Parathyroid adenoma (tissue), 2 donors: ENCODE measurements at regions not wholly inside any gene's neighbourhood (a gene's known extent, or its start where the extent isn't known, plus 50 kb on each side); places are given as distances from the start of the nearest gene placed in this dataset.

ENCODE experiments used
- H2AFZ ChIP-seq: fragments of 300-600 bp; sonication (generic); one replicate; pipeline ENCODE4 v1.7.0; 2017; ENCODE audit warnings: antibody characterized with exemption, mild to moderate bottlenecking
- H3K27ac ChIP-seq: fragments of 300-600 bp; sonication (generic); one replicate; pipeline ENCODE4 v1.7.0; 2017
- H3K27me3 ChIP-seq: fragments of 300-600 bp; sonication (generic); one replicate; pipeline ENCODE4 v1.7.0; 2017; ENCODE audit warnings: low read length; ENCODE audit not compliant: control insufficient read depth, insufficient read depth
- H3K36me3 ChIP-seq: fragments of 300-600 bp; sonication (generic); one replicate; pipeline ENCODE4 v1.7.0; 2017; ENCODE audit warnings: low read length; ENCODE audit not compliant: control insufficient read depth, insufficient read depth
- H3K4me1 ChIP-seq: fragments of 300-600 bp; sonication (generic); one replicate; pipeline ENCODE4 v1.7.0; 2017; ENCODE audit warnings: control low read depth
- H3K4me2 ChIP-seq: fragments of 300-600 bp; sonication (generic); one replicate; pipeline ENCODE4 v1.7.0; 2017; ENCODE audit warnings: low read length
- H3K4me3 ChIP-seq: fragments of 300-600 bp; sonication (generic); one replicate; pipeline ENCODE4 v1.7.0; 2017; ENCODE audit warnings: low read depth, low read length
- H3K79me2 ChIP-seq: fragments of 300-600 bp; sonication (generic); one replicate; pipeline ENCODE4 v1.7.0; 2017; ENCODE audit warnings: control low read depth
- H3K9ac ChIP-seq: fragments of 300-600 bp; sonication (generic); one replicate; pipeline ENCODE4 v1.7.0; 2017; ENCODE audit warnings: mild to moderate bottlenecking
- H3K9me3 ChIP-seq: fragments of 300-600 bp; sonication (generic); one replicate; pipeline ENCODE4 v1.7.0; 2017; ENCODE audit warnings: low read length; ENCODE audit not compliant: control insufficient read depth
- CTCF ChIP-seq: fragments of 300-600 bp; sonication (generic); IDR thresholded peaks from one replicate; pipeline ENCODE4 v1.7.0; 2017; ENCODE audit warnings: antibody characterized with exemption, mild to moderate bottlenecking
- donor health status: primary hyperparathyroidism.

DNA sequence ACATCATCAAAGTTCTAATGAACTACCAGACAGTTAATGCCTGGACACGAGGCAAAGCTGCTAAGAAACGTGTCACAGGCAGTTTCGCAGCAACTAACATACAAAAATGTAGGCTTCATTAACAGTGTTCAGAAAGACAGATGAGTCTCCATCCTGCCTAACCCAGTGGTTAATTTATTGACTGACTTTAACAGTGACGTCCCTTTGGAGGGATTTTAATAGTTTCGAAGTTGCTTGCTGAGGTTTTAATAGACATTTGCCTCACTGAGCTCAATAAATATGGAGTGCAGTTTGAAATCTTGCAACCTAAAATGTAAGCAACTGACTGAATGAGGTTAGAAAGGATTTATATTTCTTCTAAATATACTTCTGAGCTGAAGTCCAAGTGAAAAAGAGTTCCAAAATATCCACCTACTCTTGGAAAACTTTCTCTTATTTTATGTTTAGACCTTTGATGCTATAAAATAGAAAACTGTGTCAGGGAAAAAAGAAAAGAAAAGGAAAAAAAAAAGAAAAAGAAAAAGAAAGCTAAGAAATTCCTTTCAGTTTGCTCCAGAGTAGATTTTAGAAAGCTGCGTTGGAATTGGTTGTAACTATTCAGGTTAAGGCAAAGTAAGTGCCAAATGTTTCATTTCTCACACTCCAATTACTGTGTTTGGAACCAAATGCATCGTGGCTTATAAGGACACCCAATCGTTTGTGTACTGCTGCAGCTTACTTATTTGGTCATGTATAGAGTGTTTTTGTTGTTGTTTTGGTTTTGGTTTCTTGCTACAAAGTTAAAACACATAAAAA lies 2016.6 kb downstream of the MAT2B start:
- no peaks in the 10 kb centered on the region for H3K9me3 ChIP-seq
- no peak overlapping the region for H3K4me2 ChIP-seq
- no peak overlapping the region for H2AFZ ChIP-seq
- no peaks in the 10 kb centered on the region for H3K4me1 ChIP-seq
- H3K27ac ChIP-seq: no peak overlapping the region
- no peak overlapping the region for H3K9ac ChIP-seq
- no peak for TF ChIP-seq CTCF
- H3K36me3 ChIP-seq: no peaks in the 10 kb centered on the region
- H3K4me3 ChIP-seq: no peak overlapping the region
- no peaks in the 10 kb centered on the region for H3K79me2 ChIP-seq
- no peaks in the 10 kb centered on the region for H3K27me3 ChIP-seq

GRCh38 chr5:165525271-165525670 lies 2019.9 kb downstream of the MAT2B start:
- H2AFZ ChIP-seq: no peak overlapping the region
- TF ChIP-seq CTCF: no peak
- no peak overlapping the region for H3K4me2 ChIP-seq
- H3K79me2 ChIP-seq: no peaks in the 10 kb centered on the region
- H3K9ac ChIP-seq: no peak overlapping the region
- H3K9me3 ChIP-seq: no peaks in the 10 kb centered on the region
- H3K4me1 ChIP-seq: no peaks in the 10 kb centered on the region
- H3K27ac ChIP-seq: no peak overlapping the region
- no peak overlapping the region for H3K4me3 ChIP-seq
- no peaks in the 10 kb centered on the region for H3K36me3 ChIP-seq
- H3K27me3 ChIP-seq: no peaks in the 10 kb centered on the region

- Histone ChIP-seq H3K9me3 (no peaks in the 10 kb centered on the region), H3K4me2 (no peak overlapping the region), H2AFZ (no peak overlapping the region), H3K27ac (no peak overlapping the region), H3K9ac (no peak overlapping the region), H3K79me2 (no peaks in the 10 kb centered on the region), H3K36me3 (no peaks in the 10 kb centered on the region), H3K4me1 (no peaks in the 10 kb centered on the region), H3K27me3 (no peaks in the 10 kb centered on the region), H3K4me3 (no peak overlapping the region)
- no peak for TF ChIP-seq CTCF
Measured at GRCh38 chr5:165526357-165526756, 2020.9 kb downstream of the MAT2B start.

DNA sequence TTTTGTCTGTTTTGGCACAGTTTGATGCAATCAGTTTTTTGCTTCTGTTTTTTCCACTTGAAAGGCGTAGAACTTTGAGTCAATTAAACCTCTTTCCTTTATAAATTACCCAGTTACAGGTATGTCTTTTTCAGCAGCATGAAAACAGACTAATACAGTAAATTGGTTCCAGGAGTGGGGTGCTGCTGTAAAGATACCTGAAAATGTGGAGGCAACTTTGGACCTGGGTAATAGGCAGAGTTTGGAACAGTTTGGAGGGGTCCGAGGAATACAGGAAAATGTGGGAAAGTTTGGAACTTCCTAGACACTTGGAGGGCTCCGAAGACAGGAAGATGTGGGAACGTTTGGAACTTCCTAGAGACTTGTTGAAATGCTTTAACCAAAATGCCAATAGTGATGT lies 2022.2 kb downstream of the MAT2B start:
- Histone ChIP-seq H3K27me3 (no peaks in the 10 kb centered on the region), H3K27ac (no peak overlapping the region), H3K36me3 (no peaks in the 10 kb centered on the region), H3K4me3 (no peak overlapping the region), H3K9me3 (no peaks in the 10 kb centered on the region), H2AFZ (no peak overlapping the region), H3K4me2 (no peak overlapping the region), H3K9ac (no peak overlapping the region), H3K4me1 (no peaks in the 10 kb centered on the region), H3K79me2 (no peaks in the 10 kb centered on the region)
- TF ChIP-seq CTCF: no peak

GRCh38 chr5:165538065-165538464 lies 2032.6 kb downstream of the MAT2B start:
- H3K79me2 ChIP-seq: no peaks in the 10 kb centered on the region
- no peak for TF ChIP-seq CTCF
- no peaks in the 10 kb centered on the region for H3K27me3 ChIP-seq
- H3K4me2 ChIP-seq: no peak overlapping the region
- H3K36me3 ChIP-seq: no peaks in the 10 kb centered on the region
- H3K4me1 ChIP-seq: no peaks in the 10 kb centered on the region
- no peaks in the 10 kb centered on the region for H3K9me3 ChIP-seq
- no peak overlapping the region for H3K4me3 ChIP-seq
- H3K27ac ChIP-seq: no peak overlapping the region
- H2AFZ ChIP-seq: no peak overlapping the region
- H3K9ac ChIP-seq: no peak overlapping the region
